NCI-H2081 (cell line): ENCODE measurements at regions not wholly inside any gene's neighbourhood (a gene's known extent, or its start where the extent isn't known, plus 50 kb on each side); places are given as distances from the start of the nearest gene placed in this dataset.

ENCODE experiments used
- DNase-seq, 2 experiments: peaks; one replicate each; lab custom pipeline; 2025; lab: John Stamatoyannopoulos, UW

DNA sequence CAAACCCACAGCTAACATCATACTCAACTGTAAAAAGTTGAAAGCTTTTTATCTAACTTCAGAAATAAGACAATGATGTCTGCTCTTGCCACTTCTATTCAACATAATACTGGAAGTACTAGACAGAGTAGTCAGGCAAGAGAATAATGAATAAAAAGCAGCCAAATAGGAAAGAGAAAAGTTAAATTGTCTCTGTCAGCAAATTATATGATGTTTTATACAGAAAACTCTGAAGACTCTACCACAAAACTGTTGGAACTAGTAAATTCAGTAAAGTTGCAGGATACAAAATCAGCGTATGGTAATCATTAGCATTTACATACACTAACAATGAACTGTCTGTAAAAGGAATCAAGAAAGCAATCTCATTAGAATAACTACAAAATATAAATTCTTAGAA is 752.9 kb upstream of the CT83 start:
- no peak for DNase-seq

DNA sequence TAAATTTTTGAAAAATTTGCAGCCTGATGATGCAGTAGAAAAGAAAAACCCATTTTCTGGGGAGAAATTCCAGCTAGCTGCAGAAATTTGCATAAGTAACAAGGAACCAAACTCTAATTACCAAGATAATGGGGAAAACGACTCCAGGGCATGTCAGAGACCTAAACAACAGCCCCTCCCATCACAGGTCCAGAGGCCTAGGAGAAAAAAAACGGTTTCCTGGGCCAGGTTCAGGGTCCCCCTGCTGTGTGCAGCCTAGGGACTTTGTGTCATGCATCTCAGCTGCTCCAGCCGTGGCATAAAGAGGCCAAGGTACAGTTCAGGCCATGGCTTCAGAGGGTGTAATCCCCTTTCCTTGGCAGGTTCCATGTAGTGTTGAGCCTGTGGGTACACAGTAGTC is 733.7 kb upstream of the CT83 start:
- DNase-seq: no peak

GRCh38 chrX:117147249-117147648 is 684.5 kb upstream of the CT83 start:
- no peak for DNase-seq

- DNase-seq: no peak
Measured at GRCh38 chrX:117138070-117138469, 675.3 kb upstream of the CT83 start.

DNA sequence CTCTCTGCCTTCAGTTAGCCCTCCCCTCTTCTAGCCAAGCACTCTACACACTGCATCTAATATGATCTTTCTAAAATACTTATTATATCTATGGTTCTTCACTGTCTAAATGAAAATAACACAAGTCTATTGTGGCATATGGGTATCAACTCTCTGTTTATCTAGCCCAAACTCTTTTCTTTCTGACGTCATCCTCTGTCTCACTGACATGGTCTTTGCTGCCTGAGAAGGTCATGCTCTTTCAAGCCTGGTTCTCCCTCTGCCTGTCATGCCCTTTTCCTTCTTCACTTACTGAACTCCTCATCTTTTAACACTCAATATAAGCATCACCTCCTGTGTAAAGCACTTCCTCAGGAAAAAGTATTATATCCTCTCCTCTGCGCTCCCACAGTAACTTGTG is 672.2 kb upstream of the CT83 start:
- DNase-seq: no peak

GRCh38 chrX:117120700-117121099 is 657.9 kb upstream of the CT83 start:
- no peak for DNase-seq

GRCh38 chrX:117096528-117096927 is 633.8 kb upstream of the CT83 start:
- no peak for DNase-seq

GRCh38 chrX:117095393-117095792 is 632.6 kb upstream of the CT83 start:
- DNase-seq: no peak

- DNase-seq: no peak
Measured at GRCh38 chrX:117094149-117094548, 631.4 kb upstream of the CT83 start.

GRCh38 chrX:117093319-117093718 is 630.5 kb upstream of the CT83 start:
- no peak for DNase-seq

GRCh38 chrX:117092641-117093040 is 629.9 kb upstream of the CT83 start:
- DNase-seq: no peak

- no peak for DNase-seq
Measured at GRCh38 chrX:117063224-117063623, 600.4 kb upstream of the CT83 start.

- DNase-seq: no peak
Measured at GRCh38 chrX:117059848-117060247, 597.1 kb upstream of the CT83 start.

DNA sequence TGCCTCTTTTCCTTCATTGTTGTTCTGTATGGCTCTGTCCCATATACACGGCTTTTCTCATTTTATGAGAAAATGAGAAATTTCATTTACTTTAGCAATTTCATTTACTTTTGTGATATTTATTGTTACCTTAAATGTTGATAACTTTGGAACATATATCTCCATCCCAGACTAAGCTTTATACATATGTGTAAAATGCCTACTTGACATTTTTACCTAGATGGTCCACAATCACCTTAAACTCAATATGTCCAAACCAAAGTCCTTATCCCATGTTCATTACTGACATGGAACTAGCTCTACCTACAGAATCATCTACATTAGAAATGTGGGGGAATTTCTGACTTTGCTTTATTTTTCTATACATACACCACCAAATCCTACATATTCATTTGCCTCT is 590.5 kb upstream of the CT83 start:
- no peak for DNase-seq

- peak in 1 of 2 experiments; percentile 15 for DNase-seq
Measured at GRCh38 chrX:117038918-117039440, 576.2 kb upstream of the CT83 start.

- DNase-seq: no peak
Measured at GRCh38 chrX:117010243-117010642, 547.5 kb upstream of the CT83 start.

GRCh38 chrX:117002981-117003380 is 540.2 kb upstream of the CT83 start:
- no peak for DNase-seq

GRCh38 chrX:116975517-116975916 is 512.7 kb upstream of the CT83 start:
- no peak for DNase-seq

- DNase-seq: no peak
Measured at GRCh38 chrX:116972362-116972761, 509.6 kb upstream of the CT83 start.

DNA sequence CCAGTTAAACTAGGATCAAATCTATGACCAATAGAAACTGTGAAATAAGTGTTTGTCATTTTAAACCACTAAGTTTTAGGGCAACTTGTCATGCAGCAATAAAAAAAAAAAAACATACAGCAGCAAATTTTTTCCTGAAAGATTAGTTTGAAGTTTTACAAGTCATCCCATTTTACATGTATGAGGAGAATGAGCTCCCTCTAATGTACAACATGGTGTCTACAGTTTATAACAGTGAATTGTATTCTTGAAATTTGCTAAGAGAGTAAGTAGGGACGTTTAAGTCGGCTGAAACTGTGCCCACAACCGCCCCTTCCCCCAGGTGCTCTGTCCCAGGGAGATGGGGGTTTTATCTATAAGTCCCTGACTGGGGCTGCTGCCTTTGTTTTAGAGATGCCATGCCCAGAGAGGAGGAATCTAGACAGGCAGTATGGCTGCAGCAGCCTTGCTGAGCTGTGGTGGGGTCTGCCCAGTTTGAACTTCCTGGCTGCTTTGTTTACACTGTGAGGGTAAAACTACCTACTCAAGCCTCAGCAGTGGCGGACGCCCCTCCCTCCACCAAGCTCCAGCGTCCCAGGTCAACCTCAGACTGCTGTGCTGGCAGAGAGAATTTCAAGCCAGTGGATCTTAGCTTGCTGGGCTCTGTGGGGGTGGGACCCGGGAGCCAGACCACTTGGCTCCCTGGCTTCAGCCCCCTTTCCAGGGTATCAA is 499.3 kb upstream of the CT83 start:
- peak in 1 of 2 experiments; percentile 13 for DNase-seq

GRCh38 chrX:116930311-116930710 is 467.5 kb upstream of the CT83 start:
- DNase-seq: no peak

- no peak for DNase-seq
Measured at GRCh38 chrX:116897526-116897925, 434.8 kb upstream of the CT83 start.

GRCh38 chrX:116881961-116882360 is 419.2 kb upstream of the CT83 start:
- no peak for DNase-seq

DNA sequence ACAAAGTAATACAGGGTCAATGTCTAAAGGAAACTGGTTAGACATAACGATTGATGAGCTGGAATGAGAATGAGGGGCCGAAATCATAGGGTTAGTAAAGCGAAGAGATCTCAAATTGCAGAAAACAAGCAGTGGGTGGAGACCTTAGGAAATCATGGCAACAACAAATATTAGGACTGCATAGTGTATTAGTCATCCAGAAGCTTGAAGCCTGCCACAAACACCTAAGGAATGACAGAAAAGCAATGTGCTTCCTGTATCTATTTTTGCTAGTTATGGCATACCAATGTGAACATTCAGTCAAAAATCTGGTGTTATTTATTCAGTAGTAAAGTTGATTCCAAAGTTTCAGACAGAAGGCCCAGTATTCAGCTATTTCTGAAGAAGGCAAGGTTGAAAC is 410.9 kb upstream of the CT83 start:
- DNase-seq: no peak
